GM19467 (cell line): ENCODE measurements at regions not wholly inside any gene's neighbourhood (a gene's known extent, or its start where the extent isn't known, plus 50 kb on each side); places are given as distances from the start of the nearest gene placed in this dataset.
"Not testable (repeated sequence)": the region's sequence is repeated elsewhere in the genome, so short reads cannot be mapped to it uniquely, and the experiment has no call there.

ENCODE experiments used
- ATAC-seq: cut with Tn5 transposase; IDR thresholded peaks from one replicate; pipeline ENCODE4 v1.9.1; 2021; ENCODE audit warnings: mild to moderate bottlenecking, moderate library complexity; ENCODE audit not compliant: unreplicated experiment

DNA sequence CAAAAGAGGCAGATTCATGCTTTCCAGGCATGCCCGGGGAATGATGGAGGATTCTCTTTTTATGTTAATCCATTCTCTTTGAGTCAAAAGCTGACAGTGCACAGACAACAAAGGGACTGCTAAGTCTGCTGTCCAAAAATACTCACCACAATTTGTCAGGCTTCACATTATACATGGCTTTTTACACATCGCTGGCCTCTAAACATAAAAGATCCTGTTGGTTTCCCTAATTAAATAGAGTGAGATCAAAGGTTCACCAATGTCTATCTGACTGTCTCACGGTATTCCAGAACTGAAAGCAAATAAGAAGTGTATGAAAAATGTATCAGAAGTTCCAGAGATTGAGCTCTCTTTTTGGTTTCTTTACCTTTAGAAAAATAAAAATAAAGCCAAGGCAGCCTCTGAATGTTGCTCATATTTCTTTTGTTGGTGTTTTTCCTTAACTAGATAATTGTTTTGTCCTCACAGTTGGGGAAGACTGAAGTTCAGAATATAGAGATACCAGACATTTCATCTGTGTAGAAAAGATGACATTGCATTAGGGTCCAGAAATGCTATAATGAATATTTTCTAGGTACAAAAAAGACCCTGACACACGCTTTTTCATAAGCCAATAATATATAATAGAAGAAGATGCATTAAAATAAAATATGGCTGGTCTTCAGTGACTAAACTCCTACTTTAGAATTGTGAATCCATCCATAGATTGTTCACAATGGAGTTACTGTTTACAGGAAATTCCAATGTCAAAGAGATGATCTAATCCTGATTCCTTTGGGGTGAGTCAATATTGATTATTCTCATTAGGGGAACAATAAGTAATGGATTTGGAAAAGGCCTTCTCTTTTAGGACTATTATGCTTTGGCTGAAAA is 688.2 kb upstream of the CDH6 start:
- ATAC-seq = no peak

DNA sequence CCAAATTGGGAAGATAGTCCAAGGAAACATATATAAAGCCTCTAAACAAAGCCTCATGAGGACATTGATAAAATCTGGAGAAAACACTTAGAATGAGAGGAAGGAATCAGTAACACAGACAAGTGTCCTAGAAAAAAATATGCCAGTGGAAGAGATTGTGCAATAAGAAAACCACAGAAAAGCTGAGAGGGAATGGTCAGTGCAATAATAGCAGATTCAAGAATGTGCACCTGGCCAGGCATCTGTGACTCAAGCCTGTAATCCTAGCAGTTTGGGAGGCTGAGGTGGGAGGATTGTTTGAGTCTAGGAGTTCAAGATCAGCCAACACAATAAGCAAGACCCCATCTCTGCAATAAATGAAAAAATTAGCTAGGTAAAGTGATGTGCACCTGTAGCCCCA is 691.2 kb upstream of the CDH6 start:
- ATAC-seq = no peak

DNA sequence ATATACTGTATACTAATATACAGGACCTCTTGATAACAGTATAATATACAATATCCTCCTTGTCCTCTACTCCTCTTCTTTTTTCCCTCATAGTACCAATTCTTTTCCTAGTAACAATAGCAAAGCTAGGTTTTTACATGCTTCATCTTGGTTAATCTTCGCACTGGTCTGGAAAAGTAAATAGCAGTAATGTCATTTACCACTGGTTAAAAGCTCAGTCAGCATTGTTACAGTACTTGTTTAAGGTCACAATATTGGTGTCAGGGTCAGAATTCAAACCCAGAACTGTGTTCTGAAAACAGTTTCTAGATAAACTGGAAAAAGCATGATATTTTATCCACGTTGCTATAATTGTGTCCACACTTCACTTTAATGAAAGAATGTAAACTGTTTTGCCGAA is 692.4 kb upstream of the CDH6 start:
- ATAC-seq = no peak

DNA sequence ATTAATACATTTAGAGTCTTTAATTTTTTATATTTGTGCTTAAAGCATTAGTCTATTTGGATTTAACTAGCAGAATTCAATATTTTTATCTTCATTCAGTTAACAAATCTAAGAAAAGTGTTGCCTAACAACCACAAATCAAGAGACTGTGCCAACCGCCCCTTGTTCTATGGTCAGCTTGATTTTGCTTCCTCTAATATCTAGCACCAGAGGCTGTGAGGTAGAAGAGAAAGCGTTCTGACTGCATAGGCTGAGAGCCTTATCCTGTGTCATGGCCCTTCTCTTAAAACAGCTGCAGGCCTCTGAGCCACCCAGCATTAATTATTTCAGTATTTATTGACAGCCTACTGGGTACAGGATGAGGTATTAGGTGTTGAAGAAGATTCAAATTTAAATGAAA is 693.0 kb upstream of the CDH6 start:
- no peak for ATAC-seq

DNA sequence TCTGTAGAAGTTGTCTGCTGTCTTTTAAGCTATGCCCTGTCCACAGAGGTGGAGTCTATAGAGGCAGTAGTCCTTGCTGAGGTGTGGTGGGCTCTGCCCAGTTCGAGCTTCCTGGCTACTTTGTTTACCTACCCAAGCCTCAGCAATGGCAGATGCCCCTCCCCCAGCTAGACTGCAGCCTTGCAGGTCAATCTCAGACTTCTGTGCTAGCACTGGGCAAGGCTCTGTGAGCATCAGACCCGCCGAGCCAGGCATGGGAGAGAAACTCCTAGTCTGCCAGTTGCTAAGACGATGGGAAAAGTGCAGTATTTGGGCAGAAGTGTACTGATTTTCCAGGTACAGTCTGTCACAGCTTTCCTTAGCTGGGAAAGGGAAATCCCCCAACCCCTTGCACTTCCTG is 694.1 kb upstream of the CDH6 start:
- ATAC-seq = no peak

DNA sequence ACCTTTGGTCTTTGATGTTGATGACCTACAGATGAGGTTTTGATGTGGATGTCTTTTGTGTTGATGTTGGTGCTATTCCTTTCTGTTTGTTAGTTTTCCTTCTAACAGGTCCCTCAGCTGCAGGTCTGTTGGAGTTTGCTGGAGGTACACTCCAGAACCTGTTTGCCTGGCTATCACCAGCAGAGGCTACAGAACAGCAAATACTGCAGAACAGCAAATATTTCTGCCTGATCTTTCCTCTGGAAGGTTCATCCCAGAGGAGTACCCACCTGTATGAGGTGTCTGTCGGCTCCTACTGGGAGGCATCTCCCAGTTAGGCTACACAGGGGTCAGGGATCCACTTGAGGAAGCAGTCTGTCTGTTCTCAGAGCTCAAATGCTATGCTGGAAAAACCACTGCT is 694.5 kb upstream of the CDH6 start:
- ATAC-seq = no peak

DNA sequence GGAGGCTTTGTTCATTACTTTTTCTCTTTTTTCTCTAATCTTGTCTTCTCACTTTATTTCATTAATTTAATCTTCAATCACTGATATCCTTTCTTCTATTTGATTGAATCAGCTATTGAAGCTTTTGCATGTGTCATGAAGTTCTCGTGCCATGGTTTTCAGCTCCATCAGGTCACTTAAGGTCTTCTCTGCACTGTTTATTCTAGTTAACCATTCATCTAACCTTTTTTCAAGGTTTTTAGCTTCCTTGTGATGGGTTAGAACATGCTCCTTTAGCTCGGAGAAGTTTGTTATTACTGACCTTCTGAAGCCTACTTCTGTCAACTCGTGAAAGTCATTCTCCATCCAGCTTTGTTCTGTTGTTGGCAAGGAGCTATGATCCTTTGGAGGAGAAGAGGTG is 695.0 kb upstream of the CDH6 start:
- ATAC-seq = not testable (repeated sequence)

DNA sequence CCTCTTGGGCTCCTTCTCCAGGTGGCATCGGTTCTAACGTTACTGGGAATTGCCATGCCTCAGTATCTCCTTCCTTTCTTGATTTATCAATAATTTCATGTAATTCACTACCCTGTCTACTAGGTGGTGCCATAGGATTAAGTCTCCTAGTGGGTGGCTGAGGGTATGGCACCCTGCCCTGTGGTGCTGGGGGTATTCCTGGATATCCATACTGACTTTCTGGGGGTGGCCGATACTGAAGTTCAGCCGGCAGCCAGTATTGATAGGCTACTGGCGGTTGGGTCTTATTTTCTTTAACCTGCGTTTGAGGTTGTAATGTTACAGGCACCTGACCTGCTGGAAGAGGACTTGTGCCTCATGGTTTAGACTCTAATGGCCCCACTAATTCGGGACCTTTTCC is 699.4 kb upstream of the CDH6 start:
- not testable (repeated sequence) for ATAC-seq

DNA sequence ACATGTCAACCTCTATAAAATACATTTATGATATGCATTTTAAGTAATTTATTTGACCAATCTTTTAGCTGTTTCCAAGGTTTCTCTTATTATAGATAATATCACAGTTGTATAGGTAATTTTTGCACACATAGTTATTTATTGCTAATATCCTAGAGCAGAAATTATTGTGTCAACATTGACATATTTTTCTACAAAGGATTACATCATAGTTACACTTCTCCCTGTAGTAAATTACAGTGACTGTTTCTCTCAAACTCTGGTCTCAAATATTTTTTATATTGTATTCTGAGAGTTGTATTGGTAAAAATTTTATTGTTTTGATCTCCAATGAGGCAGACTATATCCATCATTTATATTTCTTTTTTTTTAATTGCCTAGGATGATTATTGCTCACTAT is 714.4 kb upstream of the CDH6 start:
- no peak for ATAC-seq

DNA sequence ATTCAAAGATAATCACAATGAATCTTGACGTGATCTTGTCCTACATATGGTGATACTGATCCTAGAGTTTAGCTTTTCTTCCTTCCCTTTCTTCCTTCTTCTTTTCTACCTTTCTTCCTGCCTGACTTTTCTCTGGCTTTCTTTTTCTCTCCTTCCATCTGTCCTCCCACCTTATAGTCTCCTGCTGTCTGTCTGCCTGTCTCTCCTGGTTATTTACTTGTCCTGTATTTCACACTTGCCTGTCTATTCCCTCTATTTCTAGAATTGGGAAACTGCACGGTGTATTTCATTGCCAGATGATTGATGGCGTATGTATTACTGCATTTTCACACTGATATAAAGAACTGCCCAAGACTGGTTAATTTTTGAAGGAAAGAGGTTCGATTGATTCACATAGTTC is 718.1 kb upstream of the CDH6 start:
- no peak for ATAC-seq

DNA sequence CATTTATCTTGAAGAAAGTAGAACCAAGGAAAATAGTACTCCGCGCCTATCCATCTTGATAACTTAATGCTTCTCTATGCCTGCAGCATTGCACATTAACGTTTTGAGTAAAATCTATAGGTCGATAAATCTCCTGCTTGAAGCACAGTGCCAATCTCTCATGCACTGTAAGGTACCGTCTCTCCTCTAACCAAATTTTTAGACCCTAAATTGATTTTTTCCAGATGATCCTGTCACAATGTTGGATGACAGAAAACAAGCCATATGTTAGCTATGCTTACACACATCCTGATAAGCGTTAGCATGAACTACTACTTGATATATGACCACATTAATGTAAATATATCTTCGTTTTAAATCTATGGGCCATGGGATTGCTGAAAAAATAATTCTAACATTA is 723.8 kb upstream of the CDH6 start:
- no peak for ATAC-seq

DNA sequence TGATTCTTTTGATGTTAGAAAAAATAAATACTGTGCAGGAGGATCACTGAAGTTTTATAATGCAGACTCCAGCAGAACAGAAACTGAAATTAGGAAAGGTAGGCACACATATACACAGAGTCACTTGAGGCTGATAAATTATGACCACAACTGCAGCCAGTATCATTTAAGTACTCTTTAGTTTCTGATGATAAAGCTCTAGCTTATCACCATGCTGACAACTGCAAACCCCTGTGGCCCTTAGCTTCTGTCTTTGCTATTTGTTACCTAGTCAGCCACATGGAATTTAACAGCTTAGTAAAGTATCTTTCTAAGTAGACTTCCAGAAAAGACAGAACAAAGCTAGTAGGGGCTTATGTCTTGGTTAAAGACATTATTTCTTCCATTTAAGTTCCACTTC is 734.8 kb upstream of the CDH6 start:
- ATAC-seq = no peak

DNA sequence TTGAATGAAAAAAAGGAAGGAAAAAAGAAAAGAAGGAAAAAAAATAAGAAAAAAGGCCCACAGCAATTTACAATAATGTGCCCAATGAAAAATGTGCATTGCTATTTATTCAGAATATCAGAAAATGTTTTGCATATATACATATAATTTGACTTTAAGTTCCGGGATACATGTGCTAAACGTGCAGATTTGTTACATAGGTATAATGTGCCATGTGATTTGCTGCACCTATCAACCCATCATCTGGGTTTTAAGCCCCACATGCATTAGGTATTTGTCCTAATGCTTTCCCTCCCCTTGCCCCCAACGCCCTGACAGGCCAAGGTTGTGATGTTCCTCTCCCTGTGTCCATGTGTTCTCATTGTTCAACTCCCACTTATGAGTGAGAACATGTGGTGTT is 738.0 kb upstream of the CDH6 start:
- ATAC-seq = not testable (repeated sequence)

DNA sequence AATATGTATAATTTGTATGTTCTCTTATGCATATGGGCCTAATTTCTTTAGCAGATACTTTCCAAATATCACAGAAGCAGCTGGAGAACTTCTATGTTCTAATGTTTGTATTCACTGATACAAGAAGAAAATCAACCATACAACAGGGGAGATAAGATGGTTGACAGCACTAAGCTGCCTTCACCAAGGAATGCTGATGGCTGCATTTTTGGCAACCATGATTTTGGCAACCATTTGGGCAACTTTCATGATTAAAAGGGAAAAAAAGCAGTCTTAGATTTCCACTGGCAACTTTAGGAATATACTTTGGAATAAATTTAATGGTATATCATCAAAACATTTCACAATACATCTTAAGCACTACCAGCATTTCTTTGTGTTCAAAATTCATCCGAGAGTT is 740.3 kb upstream of the CDH6 start:
- ATAC-seq = no peak

DNA sequence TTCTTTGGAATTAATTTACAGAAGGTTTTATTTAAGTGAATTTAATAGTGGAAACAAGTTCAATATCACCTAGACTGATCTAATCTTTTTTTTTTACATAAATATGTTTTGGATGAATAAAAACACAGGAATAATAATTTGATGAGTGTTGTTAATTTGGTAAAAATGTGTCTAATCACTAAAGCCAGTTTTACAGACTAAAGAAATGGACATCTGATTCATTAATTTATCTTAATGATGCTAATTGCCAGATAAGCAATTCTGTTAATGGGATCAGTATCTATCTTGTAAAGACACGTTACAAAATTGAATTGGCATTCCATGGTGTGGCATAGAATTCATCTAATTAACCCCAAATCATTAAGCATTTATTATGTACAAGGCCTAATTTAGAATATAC is 743.3 kb upstream of the CDH6 start:
- no peak for ATAC-seq

DNA sequence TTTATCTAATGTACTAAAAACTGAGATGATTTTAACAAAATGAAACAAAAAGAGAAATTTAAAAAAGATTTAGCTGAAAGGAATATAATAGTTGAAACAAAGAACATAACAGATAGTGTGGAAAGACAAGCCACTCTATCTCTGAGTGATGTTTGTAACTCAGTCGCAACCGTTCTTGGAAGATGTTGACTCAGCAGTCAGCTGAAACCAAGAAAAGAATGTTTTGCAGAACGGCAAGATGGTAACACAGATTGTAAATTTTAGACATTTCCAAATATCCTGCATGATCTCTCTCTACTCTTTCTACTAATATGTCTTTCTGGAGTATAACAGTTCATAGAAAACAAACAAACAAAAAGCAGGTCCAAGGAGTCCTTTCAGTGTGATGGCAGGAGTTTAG is 746.1 kb upstream of the CDH6 start:
- ATAC-seq = no peak

DNA sequence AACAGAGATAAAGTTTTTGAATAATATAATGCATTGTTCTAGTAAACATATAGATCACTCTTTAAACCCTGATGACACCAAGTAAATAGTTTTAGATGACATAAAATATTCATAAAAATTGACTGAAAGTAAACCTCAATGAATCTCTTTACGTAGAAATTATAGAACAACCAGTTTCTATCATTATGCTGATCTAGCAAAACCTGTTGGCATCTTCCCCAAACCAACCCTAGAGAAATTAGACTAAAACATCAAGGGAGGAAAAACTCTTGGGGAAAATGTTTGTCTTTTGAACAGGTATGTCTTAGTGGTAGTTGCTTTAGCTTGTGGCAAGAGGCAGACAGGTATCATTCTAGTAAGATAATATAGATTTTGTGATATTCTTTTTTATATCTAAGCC is 747.0 kb upstream of the CDH6 start:
- no peak for ATAC-seq

DNA sequence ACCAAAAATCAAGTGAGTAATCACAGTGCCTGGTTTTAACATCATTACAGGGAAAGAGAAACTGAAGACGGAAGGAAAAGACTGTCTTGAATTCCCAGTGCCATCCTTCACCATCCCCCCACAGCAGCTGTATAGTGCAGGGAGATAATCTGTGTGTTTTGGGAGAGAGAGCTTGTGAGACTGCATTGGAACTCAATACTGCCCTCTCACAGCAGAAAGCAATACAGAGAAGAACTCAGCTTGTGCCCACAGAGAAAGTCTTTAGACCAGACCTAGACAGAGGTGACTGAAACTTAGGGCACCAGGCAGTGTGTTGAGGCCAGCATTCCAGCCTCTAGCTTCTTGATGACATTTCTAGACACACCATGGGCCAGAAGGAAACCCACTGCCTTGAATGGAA is 754.7 kb upstream of the CDH6 start:
- no peak for ATAC-seq

DNA sequence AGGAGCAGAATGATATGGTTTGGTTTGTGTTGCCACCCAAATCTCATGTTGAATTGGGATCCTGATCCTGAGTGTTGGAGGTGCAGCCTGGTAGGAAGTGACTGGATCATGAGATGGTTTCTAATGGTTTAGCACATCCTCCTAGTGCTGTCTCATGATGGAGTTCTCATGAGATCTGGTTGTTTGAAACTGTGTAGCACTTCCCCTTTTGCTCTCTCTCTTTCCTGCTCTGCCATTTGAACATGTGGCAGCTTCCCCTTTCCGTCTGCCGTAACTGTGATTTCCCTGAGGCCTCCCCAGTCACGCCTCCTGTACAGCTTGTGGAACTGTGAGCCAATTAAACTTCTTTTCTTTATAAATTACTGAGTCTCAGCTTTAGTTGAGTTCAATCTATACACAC is 756.8 kb upstream of the CDH6 start:
- ATAC-seq = no peak

DNA sequence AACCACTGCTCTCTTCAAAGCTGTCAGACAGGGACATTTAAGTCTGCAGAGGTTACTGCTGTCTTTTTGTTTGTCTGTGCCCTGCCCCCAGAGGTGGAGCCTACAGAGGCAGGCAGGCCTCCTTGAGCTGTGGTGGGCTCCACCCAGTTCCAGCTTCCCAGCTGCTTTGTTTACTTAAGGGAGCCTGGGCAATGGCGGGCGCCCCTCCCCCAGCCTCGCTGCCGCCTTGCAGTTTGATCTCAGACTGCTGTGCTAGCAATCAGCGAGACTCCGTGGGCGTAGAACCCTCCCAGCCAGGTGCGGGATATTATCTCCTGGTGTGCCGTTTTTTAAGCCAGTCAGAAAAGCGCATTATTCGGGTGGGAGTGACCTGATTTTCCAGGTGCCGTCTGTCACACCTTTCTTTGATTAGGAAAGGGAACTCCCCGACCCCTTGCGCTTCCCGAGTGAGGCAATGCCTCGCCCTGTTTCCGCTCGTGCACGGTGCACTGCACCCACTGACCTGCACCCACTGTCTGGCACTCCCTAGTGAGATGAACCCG is 764.5 kb upstream of the CDH6 start:
- not testable (repeated sequence) for ATAC-seq

DNA sequence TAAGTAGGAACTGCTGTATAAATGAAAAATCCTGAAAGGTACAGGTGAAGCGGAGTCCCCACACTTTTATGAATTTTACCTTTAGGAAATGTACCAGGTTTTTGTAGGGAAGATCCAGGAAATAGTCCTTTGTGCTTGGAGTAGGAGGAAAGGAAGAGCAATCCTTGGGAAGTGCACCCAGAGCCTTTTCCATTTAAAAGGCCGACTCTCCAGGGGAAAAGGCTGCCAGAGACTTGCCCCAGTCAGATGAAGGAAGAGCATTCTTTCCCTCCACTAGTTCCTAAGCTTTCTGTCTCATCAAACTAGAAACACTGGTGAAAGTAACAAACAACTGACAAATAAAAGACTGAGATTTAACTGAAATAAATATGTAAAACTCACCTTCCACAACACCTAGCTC is 779.4 kb upstream of the CDH6 start:
- no peak for ATAC-seq

DNA sequence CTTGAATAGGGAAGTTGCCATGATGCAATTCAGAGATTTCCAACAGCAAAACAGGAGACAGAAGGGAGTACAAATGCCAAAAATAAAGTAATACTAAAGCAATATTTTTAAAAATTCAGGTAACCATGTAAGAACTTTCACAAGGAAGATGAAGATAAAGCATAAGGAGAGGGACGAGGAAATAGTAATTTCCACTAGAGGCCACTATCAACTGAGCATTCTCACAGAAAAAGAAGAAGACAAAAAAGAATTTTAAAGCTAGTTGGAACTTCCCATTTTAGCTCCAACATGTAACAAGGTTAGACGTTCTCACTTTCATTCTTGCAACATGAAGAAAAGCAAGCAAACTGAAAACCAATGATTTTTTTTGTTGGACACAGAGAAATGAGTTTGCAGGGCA is 779.9 kb upstream of the CDH6 start:
- no peak for ATAC-seq

DNA sequence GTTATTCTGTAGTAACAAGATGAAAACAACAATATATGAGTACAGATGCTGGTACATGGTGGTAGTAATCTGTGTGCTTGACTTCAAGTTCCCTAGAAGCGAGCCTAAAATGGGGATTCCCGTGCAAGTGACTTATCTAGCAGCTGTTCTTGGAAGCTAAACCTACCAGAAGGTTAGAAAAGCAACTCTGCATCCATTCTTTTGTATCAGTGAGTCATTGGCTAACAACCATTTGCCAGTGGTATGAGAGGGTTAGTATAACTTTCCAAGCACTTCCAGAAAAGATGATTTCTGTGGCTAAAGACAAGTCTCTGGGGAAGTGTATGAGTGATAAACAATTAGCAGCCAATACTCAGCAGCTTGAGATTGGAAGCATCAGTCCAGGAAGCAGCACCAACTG is 787.7 kb upstream of the CDH6 start:
- no peak for ATAC-seq
